ENCODE measurements at regions not wholly inside any gene's neighbourhood (a gene's known extent, or its start where the extent isn't known, plus 50 kb on each side); places are given as distances from the start of the nearest gene placed in this dataset.

DNA sequence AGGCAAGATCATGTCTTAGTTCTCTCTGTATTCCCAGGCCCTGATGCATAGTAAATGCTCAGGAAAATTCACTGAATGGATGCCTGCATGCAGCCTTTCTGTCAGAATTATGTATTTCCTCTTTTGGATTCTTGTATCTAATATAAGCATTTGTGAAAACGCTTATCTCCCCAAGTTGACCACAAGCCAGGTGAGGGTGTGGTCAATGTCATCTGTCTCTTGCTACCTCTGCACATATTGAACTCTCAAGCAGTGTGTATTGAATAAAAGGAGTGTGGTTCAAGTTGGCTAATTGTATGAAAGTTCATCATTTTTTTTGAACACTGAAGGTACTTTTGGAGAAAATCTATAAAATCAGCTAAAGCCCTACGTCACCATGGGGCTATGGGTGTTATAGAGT, 84.3 kb downstream of the CNGA2 start:
- TF ChIP-seq, protein P1, sequence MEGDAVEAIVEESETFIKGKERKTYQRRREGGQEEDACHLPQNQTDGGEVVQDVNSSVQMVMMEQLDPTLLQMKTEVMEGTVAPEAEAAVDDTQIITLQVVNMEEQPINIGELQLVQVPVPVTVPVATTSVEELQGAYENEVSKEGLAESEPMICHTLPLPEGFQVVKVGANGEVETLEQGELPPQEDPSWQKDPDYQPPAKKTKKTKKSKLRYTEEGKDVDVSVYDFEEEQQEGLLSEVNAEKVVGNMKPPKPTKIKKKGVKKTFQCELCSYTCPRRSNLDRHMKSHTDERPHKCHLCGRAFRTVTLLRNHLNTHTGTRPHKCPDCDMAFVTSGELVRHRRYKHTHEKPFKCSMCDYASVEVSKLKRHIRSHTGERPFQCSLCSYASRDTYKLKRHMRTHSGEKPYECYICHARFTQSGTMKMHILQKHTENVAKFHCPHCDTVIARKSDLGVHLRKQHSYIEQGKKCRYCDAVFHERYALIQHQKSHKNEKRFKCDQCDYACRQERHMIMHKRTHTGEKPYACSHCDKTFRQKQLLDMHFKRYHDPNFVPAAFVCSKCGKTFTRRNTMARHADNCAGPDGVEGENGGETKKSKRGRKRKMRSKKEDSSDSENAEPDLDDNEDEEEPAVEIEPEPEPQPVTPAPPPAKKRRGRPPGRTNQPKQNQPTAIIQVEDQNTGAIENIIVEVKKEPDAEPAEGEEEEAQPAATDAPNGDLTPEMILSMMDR (IDR thresholded peaks at IDR 0.05; ENCODE audit: insufficient read depth, low read depth, low read length, missing control alignments), result no peak
- no peak overlapping the region for H3K4me3 ChIP-seq (ENCODE audit: low read length)
- no peak for DNase-seq (ENCODE audit: low read depth)

DNA sequence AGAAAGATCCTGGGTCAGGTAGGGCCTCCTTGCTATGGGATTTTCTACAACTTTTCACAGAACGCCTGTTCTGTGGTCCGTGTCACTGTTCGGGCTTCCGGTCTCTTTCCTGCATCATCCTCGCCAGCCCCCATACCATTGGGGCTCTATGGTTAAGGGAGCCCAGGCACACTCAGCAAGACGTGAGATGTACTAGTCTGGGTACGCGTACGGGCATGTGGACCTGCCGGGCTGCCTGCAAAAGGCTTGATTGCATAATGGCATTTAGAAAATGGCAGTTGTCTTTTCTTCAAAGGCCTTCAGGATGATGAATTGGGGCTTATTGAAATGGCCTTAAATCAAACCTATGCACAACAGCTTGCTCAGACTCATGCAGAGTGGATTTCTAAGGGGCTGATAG, 86.7 kb downstream of the CNGA2 start:
- TF ChIP-seq, protein P1 (IDR thresholded peaks at IDR 0.05; ENCODE audit: insufficient read depth, low read depth, low read length, missing control alignments), result no peak
- no peak overlapping the region for H3K4me3 ChIP-seq (ENCODE audit: low read length)

DNA sequence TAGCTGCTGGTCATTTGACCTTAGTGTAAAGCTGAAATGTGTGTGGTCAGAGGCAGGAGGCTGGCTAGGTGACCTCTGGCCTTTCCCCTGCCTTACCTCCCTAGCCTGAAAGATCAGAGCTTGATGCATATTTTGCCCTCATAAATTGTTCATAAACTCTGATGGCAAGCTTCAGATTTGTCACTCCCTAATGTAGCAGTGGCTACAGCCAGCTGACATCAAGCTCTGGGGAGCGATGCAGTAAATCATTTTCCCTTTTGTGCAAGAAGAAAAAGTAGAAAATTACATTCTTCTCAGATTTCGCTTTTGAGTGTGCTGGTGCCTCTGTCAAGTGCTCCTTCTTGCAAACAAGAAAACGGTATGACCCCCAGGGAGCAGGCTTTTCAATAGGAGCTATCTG, 87.7 kb upstream of the MAGEA4 start:
- H3K4me3 ChIP-seq (ENCODE audit: low read length), result no peak overlapping the region

More for the DNA sequence above, 86.7 kb downstream of the CNGA2 start:
- peak; percentile 35 for DNase-seq (ENCODE audit: low read depth)

DNA sequence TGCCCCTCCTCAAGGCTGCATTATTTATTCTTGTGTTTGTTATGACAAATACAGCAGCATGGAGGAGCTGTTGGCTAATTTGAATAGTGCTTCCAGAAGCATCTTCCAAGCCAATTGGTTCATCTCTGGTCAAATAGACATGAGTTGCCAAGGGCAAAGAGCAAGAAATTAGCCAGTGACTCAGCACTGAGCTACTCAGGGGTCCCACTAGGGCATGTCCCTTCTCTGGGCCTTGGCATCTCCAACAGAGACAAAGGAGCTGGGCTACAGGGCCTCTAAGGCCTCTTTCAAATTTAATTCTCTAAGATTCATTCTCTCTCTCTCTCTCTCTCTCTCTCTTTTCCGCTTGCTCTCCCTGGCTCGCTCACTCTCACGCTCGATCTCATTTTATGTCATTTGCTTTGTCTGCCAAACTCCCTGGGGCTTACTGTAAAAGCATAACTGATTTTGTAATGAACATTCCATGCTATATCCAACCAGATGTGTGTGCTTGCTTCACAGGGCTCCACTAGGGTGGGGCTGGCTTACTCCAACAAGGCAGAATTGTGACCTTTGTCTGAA, 86.7 kb upstream of the MAGEA4 start:
- TF ChIP-seq, protein P1 (IDR thresholded peaks at IDR 0.05; ENCODE audit: insufficient read depth, low read depth, low read length, missing control alignments), result peak; percentile 33
- peak; percentile 47 for DNase-seq (ENCODE audit: low read depth)
- H3K4me3 ChIP-seq (ENCODE audit: low read length), result no peak overlapping the region

More for the DNA sequence above, 87.7 kb upstream of the MAGEA4 start:
- TF ChIP-seq, protein P1 (IDR thresholded peaks at IDR 0.05; ENCODE audit: insufficient read depth, low read depth, low read length, missing control alignments), result no peak
- no peak for DNase-seq (ENCODE audit: low read depth)

DNA sequence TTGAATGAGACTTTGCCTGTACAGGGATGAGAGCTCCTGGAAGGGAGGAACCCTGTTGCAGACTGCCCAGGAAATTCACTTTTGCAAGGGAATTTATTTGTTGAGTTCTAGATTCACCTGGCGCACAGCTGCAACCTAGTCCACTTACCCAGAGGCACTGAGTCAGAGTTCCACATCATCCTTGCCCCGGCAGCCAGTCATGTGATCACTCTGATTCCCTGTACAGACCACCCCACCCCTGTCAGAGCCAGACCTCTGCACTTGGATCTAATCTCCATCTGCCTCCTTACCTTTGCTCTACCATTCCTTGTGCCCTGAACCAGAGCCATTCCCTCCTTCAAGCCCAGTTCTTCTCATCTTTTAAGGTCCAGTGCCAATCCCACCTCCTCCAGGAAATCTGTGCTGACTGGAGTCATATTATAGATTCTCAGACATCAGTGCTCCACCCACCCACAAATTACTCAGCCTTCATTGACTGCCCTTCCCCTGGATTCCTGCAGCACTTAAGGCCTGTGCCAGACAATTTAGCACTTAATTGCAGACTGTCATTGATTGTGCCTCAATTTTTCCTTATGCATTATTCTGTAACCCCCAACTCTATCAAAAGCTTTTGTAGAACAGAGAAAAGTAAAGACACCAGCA, 84.1 kb upstream of the MAGEA4 start:
- DNase-seq (ENCODE audit: low read depth), result peak; percentile 7
- no peak overlapping the region for H3K4me3 ChIP-seq (ENCODE audit: low read length)
- TF ChIP-seq, protein P1 (IDR thresholded peaks at IDR 0.05; ENCODE audit: insufficient read depth, low read depth, low read length, missing control alignments), result no peak

DNA sequence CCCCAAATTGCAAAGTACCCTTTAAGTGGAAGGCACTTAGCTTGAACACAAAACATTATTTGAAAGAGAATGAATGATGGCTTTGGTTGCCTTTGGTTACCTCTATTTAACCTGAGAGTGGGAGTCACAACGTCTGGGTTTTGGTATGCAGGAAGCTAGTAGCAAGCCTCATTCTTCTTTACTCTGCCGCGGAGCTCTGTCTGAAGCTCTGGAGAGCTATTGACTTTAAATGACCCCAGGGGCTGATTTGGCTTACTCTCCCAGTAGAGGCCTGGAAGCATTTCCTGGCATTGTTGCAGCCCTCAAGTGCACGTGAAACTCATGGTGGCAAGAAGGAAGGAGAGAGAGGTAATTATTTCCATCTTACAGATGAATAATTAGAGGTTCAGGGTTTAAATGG, 81.8 kb upstream of the MAGEA4 start:
- TF ChIP-seq, protein P1 (IDR thresholded peaks at IDR 0.05; ENCODE audit: insufficient read depth, low read depth, low read length, missing control alignments), result no peak
- no peak overlapping the region for H3K4me3 ChIP-seq (ENCODE audit: low read length)
- no peak for DNase-seq (ENCODE audit: low read depth)

DNA sequence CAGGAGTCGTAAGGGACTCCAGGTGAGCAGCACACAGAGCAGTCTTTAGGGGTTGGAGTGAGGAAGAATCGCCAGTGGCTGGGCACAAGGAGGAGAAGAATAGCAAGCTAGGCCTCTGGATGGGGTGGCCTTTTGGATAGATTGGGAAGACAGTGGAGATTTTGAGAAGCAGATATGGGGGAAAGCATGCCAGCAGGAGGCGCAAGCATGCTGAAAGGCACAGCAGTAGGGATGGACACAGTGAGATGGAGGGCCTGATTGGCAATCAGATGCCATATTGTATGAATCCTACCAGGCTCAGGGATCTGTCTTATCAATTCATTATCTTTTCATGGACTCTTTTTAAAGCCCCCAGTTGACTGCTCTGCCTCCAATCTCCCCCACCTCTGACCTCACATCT, 60.4 kb upstream of the MAGEA4 start:
- no peak for DNase-seq (ENCODE audit: low read depth)
- TF ChIP-seq, protein P1 (IDR thresholded peaks at IDR 0.05; ENCODE audit: insufficient read depth, low read depth, low read length, missing control alignments), result no peak
- H3K4me3 ChIP-seq (ENCODE audit: low read length), result no peak overlapping the region

Measured in epithelial cell of esophagus (primary cell).